HEK293 (cell line): ENCODE measurements at regions not wholly inside any gene's neighbourhood (a gene's known extent, or its start where the extent isn't known, plus 50 kb on each side); places are given as distances from the start of the nearest gene placed in this dataset.
A peak's percentile ranks its signal among the peaks of the same experiment; 100 is the strongest.

Experiments
- CTCF ChIA-PET: fragments of 350-600 bp; formaldehyde crosslinking; extraction: SDS; loops from one replicate; lab custom pipeline; 2021; ENCODE audit warnings: antibody characterized with exemption; lab: Yijun Ruan, JAX
- POLR2A ChIA-PET: fragments of 300-600 bp; formaldehyde crosslinking; extraction: SDS; loops from one replicate; lab custom pipeline; 2020; ENCODE audit warnings: antibody characterized with exemption, inconsistent platforms; lab: Yijun Ruan, JAX
- H3K27ac ChIP-seq: fragments of 200-500 bp; sonication (Bioruptor generic); 2 replicates; pipeline ENCODE4 v1.5.1; 2014; ENCODE audit warnings: low read depth, low read length, control low read depth, inconsistent platforms; ENCODE audit errors: extremely low read depth
- H3K36me3 ChIP-seq, 2 experiments: fragments of 200-500 bp in 1 of 2; sonication (Bioruptor generic) in 1 of 2; 1 replicate in 1 of 2; 2 replicates in 1 of 2; pipeline ENCODE4 v1.5.1; 2014 to 2017; ENCODE audit warnings: inconsistent platforms in 2 of 2, low read length in 2 of 2; ENCODE audit not compliant: control insufficient read depth in 2 of 2, insufficient read depth in 1 of 2
- H3K4me1 ChIP-seq: fragments of 200-500 bp; sonication (Bioruptor generic); 2 replicates; pipeline ENCODE4 v1.5.1; 2014; ENCODE audit warnings: mild to moderate bottlenecking, low read length, inconsistent platforms; ENCODE audit not compliant: control insufficient read depth, insufficient read depth
- H3K4me3 ChIP-seq: 2 replicates; pipeline ENCODE4 v1.5.1; 2011; ENCODE audit warnings: low read depth, mild to moderate bottlenecking, control low read depth, low read length, moderate library complexity
- H3K9me3 ChIP-seq: fragments of 200-500 bp; sonication (Bioruptor generic); 2 replicates; pipeline ENCODE4 v1.5.1; 2014; ENCODE audit warnings: low read depth, low read length, inconsistent platforms; ENCODE audit not compliant: control insufficient read depth, insufficient read depth
- RBAK ChIP-seq: fragments of 450-650 bp; formaldehyde crosslinking; IDR thresholded peaks from 2 replicates; pipeline ENCODE4 v1.5.1; 2016; ENCODE audit warnings: missing biosample characterization, missing genetic modification characterization
- SCRT2 ChIP-seq: fragments of 450-650 bp; formaldehyde crosslinking; IDR thresholded peaks from 2 replicates; pipeline ENCODE4 v1.5.1; 2016; ENCODE audit warnings: missing biosample characterization, missing genetic modification characterization
- ZBTB8A ChIP-seq: fragments of 450-650 bp; formaldehyde crosslinking; IDR thresholded peaks from 2 replicates; pipeline ENCODE4 v1.5.1; 2016; ENCODE audit warnings: missing biosample characterization, missing genetic modification characterization
- ZNF302 ChIP-seq: fragments of 450-650 bp; formaldehyde crosslinking; IDR thresholded peaks from 2 replicates; pipeline ENCODE4 v1.5.1; 2016; ENCODE audit warnings: missing biosample characterization, missing genetic modification characterization, low read depth
- ZNF366 ChIP-seq: fragments of 450-650 bp; formaldehyde crosslinking; conservative IDR thresholded peaks from 2 replicates; pipeline ENCODE4 v1.5.1; 2016; ENCODE audit warnings: missing biosample characterization, missing genetic modification characterization
- ZNF473 ChIP-seq: fragments of 450-650 bp; formaldehyde crosslinking; IDR thresholded peaks from 2 replicates; pipeline ENCODE4 v1.5.1; 2017; ENCODE audit warnings: missing biosample characterization, missing genetic modification characterization
- ZNF501 ChIP-seq: fragments of 450-650 bp; formaldehyde crosslinking; IDR thresholded peaks from 2 replicates; pipeline ENCODE4 v1.5.1; 2016; ENCODE audit warnings: missing biosample characterization, missing genetic modification characterization
- ZNF585B ChIP-seq: fragments of 450-650 bp; formaldehyde crosslinking; IDR thresholded peaks from 2 replicates; pipeline ENCODE4 v1.5.1; 2016; ENCODE audit warnings: missing biosample characterization, missing genetic modification characterization
- ZNF623 ChIP-seq: fragments of 450-650 bp; formaldehyde crosslinking; IDR thresholded peaks from 2 replicates; pipeline ENCODE4 v1.5.1; 2016; ENCODE audit warnings: missing biosample characterization, missing genetic modification characterization
- ZNF624 ChIP-seq: fragments of 450-650 bp; formaldehyde crosslinking; IDR thresholded peaks from 2 replicates; pipeline ENCODE4 v1.5.1; 2017; ENCODE audit warnings: missing biosample characterization, missing genetic modification characterization
- ZNF654 ChIP-seq: fragments of 450-650 bp; formaldehyde crosslinking; IDR thresholded peaks from 2 replicates; pipeline ENCODE4 v1.5.1; 2016; ENCODE audit warnings: low read depth, missing biosample characterization, missing genetic modification characterization
- ZNF701 ChIP-seq: fragments of 450-650 bp; formaldehyde crosslinking; IDR thresholded peaks from 2 replicates; pipeline ENCODE4 v1.5.1; 2016; ENCODE audit warnings: missing biosample characterization, missing genetic modification characterization
- TF ChIP-seq, protein P1 (sequence below): fragments of 450-650 bp; formaldehyde crosslinking; IDR thresholded peaks from 2 replicates; pipeline ENCODE4 v1.5.1; 2016; ENCODE audit warnings: missing biosample characterization, missing genetic modification characterization
- TF ChIP-seq, protein P2 (sequence below): fragments of 450-650 bp; formaldehyde crosslinking; IDR thresholded peaks from 2 replicates; pipeline ENCODE4 v1.5.1; 2016; ENCODE audit warnings: missing biosample characterization, missing genetic modification characterization
- TF ChIP-seq, protein P3 (sequence below): fragments of 450-650 bp; formaldehyde crosslinking; IDR thresholded peaks from 2 replicates; pipeline ENCODE4 v1.5.1; 2016; ENCODE audit warnings: missing biosample characterization, missing genetic modification characterization
- TF ChIP-seq, protein P4 (sequence below): fragments of 450-650 bp; formaldehyde crosslinking; IDR thresholded peaks from 2 replicates; pipeline ENCODE4 v1.5.1; 2016; ENCODE audit warnings: missing biosample characterization, missing genetic modification characterization
- TF ChIP-seq, protein P5 (sequence below): fragments of 450-650 bp; formaldehyde crosslinking; IDR thresholded peaks from 2 replicates; pipeline ENCODE4 v1.5.1; 2016; ENCODE audit warnings: missing biosample characterization, missing genetic modification characterization
- TF ChIP-seq, protein P6 (sequence below): fragments of 450-650 bp; formaldehyde crosslinking; IDR thresholded peaks from 2 replicates; pipeline ENCODE4 v1.5.1; 2016; ENCODE audit warnings: missing biosample characterization, missing genetic modification characterization, borderline replicate concordance

DNA sequence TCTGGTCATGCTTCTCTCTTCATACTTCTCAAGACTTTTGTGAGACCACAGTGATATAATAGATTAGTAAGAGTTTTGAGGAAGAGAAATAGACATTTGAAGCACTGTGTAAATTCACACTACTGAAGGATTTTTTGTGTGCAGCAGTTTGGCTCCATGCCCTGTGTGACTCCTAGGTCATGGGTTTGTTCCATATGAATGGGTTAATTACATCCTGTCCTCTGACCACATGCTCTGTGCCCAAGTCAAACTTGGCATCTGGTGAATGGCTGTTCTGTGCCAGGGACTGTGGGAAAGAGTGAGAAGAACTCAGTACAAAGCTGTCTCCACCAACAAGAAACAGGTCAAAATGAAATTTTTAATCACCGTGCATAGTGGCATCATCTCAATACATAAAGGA lies 304.0 kb downstream of the LNPK start (continued):
- TF ChIP-seq, protein P1, sequence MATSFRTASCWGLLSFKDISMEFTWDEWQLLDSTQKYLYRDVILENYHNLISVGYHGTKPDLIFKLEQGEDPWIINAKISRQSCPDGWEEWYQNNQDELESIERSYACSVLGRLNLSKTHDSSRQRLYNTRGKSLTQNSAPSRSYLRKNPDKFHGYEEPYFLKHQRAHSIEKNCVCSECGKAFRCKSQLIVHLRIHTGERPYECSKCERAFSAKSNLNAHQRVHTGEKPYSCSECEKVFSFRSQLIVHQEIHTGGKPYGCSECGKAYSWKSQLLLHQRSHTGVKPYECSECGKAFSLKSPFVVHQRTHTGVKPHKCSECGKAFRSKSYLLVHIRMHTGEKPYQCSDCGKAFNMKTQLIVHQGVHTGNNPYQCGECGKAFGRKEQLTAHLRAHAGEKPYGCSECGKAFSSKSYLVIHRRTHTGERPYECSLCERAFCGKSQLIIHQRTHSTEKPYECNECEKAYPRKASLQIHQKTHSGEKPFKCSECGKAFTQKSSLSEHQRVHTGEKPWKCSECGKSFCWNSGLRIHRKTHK = no peak
- no peak for TF ChIP-seq ZNF701 (tag by site-specific recombination)
- TF ChIP-seq, protein P2, sequence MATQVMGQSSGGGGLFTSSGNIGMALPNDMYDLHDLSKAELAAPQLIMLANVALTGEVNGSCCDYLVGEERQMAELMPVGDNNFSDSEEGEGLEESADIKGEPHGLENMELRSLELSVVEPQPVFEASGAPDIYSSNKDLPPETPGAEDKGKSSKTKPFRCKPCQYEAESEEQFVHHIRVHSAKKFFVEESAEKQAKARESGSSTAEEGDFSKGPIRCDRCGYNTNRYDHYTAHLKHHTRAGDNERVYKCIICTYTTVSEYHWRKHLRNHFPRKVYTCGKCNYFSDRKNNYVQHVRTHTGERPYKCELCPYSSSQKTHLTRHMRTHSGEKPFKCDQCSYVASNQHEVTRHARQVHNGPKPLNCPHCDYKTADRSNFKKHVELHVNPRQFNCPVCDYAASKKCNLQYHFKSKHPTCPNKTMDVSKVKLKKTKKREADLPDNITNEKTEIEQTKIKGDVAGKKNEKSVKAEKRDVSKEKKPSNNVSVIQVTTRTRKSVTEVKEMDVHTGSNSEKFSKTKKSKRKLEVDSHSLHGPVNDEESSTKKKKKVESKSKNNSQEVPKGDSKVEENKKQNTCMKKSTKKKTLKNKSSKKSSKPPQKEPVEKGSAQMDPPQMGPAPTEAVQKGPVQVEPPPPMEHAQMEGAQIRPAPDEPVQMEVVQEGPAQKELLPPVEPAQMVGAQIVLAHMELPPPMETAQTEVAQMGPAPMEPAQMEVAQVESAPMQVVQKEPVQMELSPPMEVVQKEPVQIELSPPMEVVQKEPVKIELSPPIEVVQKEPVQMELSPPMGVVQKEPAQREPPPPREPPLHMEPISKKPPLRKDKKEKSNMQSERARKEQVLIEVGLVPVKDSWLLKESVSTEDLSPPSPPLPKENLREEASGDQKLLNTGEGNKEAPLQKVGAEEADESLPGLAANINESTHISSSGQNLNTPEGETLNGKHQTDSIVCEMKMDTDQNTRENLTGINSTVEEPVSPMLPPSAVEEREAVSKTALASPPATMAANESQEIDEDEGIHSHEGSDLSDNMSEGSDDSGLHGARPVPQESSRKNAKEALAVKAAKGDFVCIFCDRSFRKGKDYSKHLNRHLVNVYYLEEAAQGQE (tag by site-specific recombination) = no peak

DNA sequence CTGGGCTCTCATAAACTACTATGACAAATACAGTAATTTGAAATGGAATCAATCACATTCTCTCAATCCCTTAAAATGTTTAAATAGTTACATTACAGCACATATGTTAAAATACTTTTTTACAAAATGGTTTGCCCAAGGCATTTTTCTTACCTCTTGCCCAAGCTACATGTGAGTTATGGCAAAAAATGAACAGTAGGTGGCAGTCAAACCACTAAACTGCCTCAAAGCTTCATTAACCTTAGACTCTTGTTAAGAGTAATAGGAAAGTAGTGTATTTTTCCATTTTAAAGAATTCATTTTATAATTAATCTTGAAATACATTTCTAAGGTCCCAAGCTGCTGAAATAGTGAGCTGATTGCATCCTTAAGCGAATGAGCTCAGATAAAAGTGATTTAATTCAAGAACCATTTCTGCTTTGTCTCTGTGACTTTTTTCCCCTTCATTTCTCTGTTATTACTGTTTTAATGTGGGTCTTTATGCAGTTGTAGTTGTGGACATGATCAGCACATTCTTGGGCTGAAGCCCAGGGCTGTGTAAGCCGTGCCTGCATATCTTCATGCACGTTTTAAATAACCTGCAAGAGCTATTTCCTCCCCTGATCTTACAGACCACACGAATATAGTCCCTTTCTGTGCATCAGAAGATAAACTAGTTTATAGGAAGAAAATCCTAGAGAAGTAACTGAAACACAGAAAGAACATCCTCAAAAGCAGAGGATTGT lies 311.8 kb downstream of the LNPK start:
- Histone ChIP-seq H3K27ac (no peak overlapping the region), H3K4me1 (no peaks in the 10 kb centered on the region), H3K4me3 (no peak overlapping the region), H3K9me3 (no peaks in the 10 kb centered on the region), H3K36me3 (no peaks in the 10 kb centered on the region)
- ChIA-PET CTCF (interaction anchor here (0.6 to 4.7 kb wide), 39 partner anchors 8 to 1625 kb away, joined by 3 to 44 read pairs (median 3); partner anchors contain the start of genes EVX2 and LNPK), POLR2A (interaction anchor here (1.5 kb wide), 1 partner anchor 312 kb away, joined by 4 read pairs; the partner anchor contains the start of gene LNPK)
- peak; percentile 71 for TF ChIP-seq ZNF654 (tag by site-specific recombination)
- no peak for TF ChIP-seq SCRT2 (tag by site-specific recombination)
- TF ChIP-seq, protein P3, sequence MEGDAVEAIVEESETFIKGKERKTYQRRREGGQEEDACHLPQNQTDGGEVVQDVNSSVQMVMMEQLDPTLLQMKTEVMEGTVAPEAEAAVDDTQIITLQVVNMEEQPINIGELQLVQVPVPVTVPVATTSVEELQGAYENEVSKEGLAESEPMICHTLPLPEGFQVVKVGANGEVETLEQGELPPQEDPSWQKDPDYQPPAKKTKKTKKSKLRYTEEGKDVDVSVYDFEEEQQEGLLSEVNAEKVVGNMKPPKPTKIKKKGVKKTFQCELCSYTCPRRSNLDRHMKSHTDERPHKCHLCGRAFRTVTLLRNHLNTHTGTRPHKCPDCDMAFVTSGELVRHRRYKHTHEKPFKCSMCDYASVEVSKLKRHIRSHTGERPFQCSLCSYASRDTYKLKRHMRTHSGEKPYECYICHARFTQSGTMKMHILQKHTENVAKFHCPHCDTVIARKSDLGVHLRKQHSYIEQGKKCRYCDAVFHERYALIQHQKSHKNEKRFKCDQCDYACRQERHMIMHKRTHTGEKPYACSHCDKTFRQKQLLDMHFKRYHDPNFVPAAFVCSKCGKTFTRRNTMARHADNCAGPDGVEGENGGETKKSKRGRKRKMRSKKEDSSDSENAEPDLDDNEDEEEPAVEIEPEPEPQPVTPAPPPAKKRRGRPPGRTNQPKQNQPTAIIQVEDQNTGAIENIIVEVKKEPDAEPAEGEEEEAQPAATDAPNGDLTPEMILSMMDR (tag by site-specific recombination) = peak; percentile 25; the same call in 1 of the 2 replicates

DNA sequence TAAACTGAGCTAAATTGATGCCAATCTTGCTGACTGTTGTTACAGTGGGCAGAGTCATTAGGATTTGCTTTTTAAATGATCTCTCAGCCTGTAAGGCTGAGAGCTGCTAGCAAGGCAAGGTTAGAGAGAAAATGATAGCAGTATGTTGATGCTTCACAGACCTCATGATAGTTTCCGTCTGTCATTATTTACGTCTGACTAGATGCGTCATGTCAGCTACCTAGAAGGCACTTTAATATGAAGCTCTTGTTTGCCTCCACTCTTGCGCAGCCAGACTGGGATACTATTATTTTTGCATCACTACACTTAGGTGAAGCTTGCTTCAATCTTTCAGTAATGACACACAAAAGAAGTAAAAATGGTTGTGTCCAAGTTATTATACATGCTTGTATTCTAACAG lies 313.8 kb downstream of the LNPK start:
- ChIA-PET CTCF (interaction anchor here (1.1 to 4.7 kb wide), 7 partner anchors 60 to 409 kb away, joined by 3 to 44 read pairs (median 8); no protein-coding TSS in a partner anchor), POLR2A (no interaction called here)
- Histone ChIP-seq H3K4me1 (no peaks in the 10 kb centered on the region), H3K27ac (no peak overlapping the region), H3K36me3 (no peaks in the 10 kb centered on the region), H3K4me3 (no peak overlapping the region), H3K9me3 (no peaks in the 10 kb centered on the region)
- TF ChIP-seq, protein P4, sequence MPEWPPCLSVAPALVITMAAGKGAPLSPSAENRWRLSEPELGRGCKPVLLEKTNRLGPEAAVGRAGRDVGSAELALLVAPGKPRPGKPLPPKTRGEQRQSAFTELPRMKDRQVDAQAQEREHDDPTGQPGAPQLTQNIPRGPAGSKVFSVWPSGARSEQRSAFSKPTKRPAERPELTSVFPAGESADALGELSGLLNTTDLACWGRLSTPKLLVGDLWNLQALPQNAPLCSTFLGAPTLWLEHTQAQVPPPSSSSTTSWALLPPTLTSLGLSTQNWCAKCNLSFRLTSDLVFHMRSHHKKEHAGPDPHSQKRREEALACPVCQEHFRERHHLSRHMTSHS (tag by site-specific recombination) = no peak
- no peak for TF ChIP-seq ZNF585B (tag by site-specific recombination)
- no peak for TF ChIP-seq RBAK (tag by site-specific recombination)
- no peak for TF ChIP-seq ZNF473
- TF ChIP-seq, protein P5, sequence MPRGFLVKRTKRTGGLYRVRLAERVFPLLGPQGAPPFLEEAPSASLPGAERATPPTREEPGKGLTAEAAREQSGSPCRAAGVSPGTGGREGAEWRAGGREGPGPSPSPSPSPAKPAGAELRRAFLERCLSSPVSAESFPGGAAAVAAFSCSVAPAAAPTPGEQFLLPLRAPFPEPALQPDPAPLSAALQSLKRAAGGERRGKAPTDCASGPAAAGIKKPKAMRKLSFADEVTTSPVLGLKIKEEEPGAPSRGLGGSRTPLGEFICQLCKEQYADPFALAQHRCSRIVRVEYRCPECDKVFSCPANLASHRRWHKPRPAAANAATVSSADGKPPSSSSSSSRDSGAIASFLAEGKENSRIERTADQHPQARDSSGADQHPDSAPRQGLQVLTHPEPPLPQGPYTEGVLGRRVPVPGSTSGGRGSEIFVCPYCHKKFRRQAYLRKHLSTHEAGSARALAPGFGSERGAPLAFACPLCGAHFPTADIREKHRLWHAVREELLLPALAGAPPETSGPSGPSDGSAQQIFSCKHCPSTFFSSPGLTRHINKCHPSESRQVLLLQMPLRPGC (tag by site-specific recombination) = no peak
- TF ChIP-seq SCRT2 (tag by site-specific recombination) = no peak
- no peak for TF ChIP-seq ZNF624
- TF ChIP-seq ZNF302 (tag by site-specific recombination) = no peak
- TF ChIP-seq ZNF501 = no peak
- no peak for TF ChIP-seq ZNF623 (tag by site-specific recombination)
- TF ChIP-seq ZNF366 = no peak
- TF ChIP-seq ZBTB8A = no peak
- TF ChIP-seq, protein P6, sequence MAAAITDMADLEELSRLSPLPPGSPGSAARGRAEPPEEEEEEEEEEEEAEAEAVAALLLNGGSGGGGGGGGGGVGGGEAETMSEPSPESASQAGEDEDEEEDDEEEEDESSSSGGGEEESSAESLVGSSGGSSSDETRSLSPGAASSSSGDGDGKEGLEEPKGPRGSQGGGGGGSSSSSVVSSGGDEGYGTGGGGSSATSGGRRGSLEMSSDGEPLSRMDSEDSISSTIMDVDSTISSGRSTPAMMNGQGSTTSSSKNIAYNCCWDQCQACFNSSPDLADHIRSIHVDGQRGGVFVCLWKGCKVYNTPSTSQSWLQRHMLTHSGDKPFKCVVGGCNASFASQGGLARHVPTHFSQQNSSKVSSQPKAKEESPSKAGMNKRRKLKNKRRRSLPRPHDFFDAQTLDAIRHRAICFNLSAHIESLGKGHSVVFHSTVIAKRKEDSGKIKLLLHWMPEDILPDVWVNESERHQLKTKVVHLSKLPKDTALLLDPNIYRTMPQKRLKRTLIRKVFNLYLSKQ (tag by site-specific recombination) = no peak
- TF ChIP-seq, protein P3 (tag by site-specific recombination) = no peak
